ENCODE measurements at regions not wholly inside any gene's neighbourhood (a gene's known extent, or its start where the extent isn't known, plus 50 kb on each side); places are given as distances from the start of the nearest gene placed in this dataset.

GRCh38 chr3:159030886-159031679 is 229.2 kb downstream of the MFSD1 start:
- ChIA-PET POLR2A (no interaction called here), RAD21 (ENCODE audit: low non-redundant PET in 1 of 2, low total read pairs in 2 of 2, uncharacterized antibody in 2 of 2, unreplicated experiment in 2 of 2) (no interaction called here), CTCF (no interaction called here)
- TF ChIP-seq ELF1 (IDR thresholded peaks at IDR 0.05; ENCODE audit: borderline replicate concordance, low read depth) (no peak), RAD21 (IDR thresholded peaks at IDR 0.05; ENCODE audit: low read depth) (no peak), ZFX (IDR thresholded peaks at IDR 0.05) (no peak), ZNF274 (IDR thresholded peaks at IDR 0.05; ENCODE audit: low read depth, low read length) (no peak), REST (IDR thresholded peaks at IDR 0.05; ENCODE audit: low read depth) (no peak), EZH2phosphoT487 (IDR thresholded peaks at IDR 0.05; ENCODE audit: borderline replicate concordance) (no peak), JUND (IDR thresholded peaks at IDR 0.05) (no peak), TCF7L2 (IDR thresholded peaks at IDR 0.05; ENCODE audit: borderline replicate concordance, extremely low read depth, insufficient read depth, insufficient read length) (no peak), SP1 (IDR thresholded peaks at IDR 0.05; ENCODE audit: low read depth) (no peak), SRF (IDR thresholded peaks at IDR 0.05; ENCODE audit: low read depth) (no peak), CBX3 (IDR thresholded peaks at IDR 0.05; ENCODE audit: low read depth) (no peak)
- Histone ChIP-seq H4K20me1 (ENCODE audit: insufficient read depth) (no peaks in the 10 kb centered on the region), H3K4me3 (replicated peaks in 1 of 2; ENCODE audit: low read depth in 1 of 2, low read length in 2 of 2) (no peak overlapping the region), H2AFZ (ENCODE audit: low read depth, low read length, poor library complexity, severe bottlenecking) (no peak overlapping the region), H3K9me2 (ENCODE audit: insufficient read depth) (no peaks in the 10 kb centered on the region), H3K4me2 (ENCODE audit: low read length) (no peak overlapping the region), H3K27ac (ENCODE audit: low read depth, low read length) (no peak overlapping the region), H3K9ac (ENCODE audit: low read length) (no peak overlapping the region), H3K36me3 (ENCODE audit: control insufficient read depth in 1 of 2, insufficient read depth in 2 of 2, low read length in 2 of 2) (no peaks in the 10 kb centered on the region), H3K79me2 (ENCODE audit: insufficient read depth, low read length) (no peaks in the 10 kb centered on the region), H3K4me1 (ENCODE audit: control insufficient read depth in 1 of 2, insufficient read depth in 2 of 2, low read length in 2 of 2) (no peaks in the 10 kb centered on the region), H3K9me3 (ENCODE audit: control insufficient read depth in 1 of 2, insufficient read depth in 1 of 2, low read depth in 1 of 2, low read length in 2 of 2) (no peaks in the 10 kb centered on the region), H3K27me3 (ENCODE audit: insufficient read depth, low read length) (no peaks in the 10 kb centered on the region)
- intact Hi-C loops (cut with micrococcal nuclease) = no loop called here
- BruUV-seq (replicated peaks) = no TSS peak
- DNase-seq (ENCODE audit: low read depth, low spot score) (no peak), ATAC-seq (no peak)

Measured in HCT116 (cell line).